ENCODE measurements at regions not wholly inside any gene's neighbourhood (a gene's known extent, or its start where the extent isn't known, plus 50 kb on each side); places are given as distances from the start of the nearest gene placed in this dataset.

GRCh38 chr5:107291866-107292265 lies 378.9 kb downstream of the EFNA5 start:
- Histone ChIP-seq H3K9ac (ENCODE audit: low read length) (no peak overlapping the region), H3K79me2 (ENCODE audit: insufficient read depth, low read length) (no peaks in the 10 kb centered on the region), H3K4me3 (replicated peaks in 1 of 2; ENCODE audit: low read depth in 1 of 2, low read length in 2 of 2) (no peak overlapping the region), H3K9me3 (ENCODE audit: control insufficient read depth in 1 of 2, insufficient read depth in 1 of 2, low read depth in 1 of 2, low read length in 2 of 2) (no peaks in the 10 kb centered on the region), H3K36me3 (ENCODE audit: control insufficient read depth in 1 of 2, insufficient read depth in 2 of 2, low read length in 2 of 2) (no peaks in the 10 kb centered on the region), H2AFZ (ENCODE audit: low read depth, low read length, poor library complexity, severe bottlenecking) (no peak overlapping the region), H3K27ac (ENCODE audit: low read depth, low read length) (no peak overlapping the region), H4K20me1 (ENCODE audit: insufficient read depth) (no peaks in the 10 kb centered on the region), H3K9me2 (ENCODE audit: insufficient read depth) (no peaks in the 10 kb centered on the region), H3K4me1 (ENCODE audit: control insufficient read depth in 1 of 2, insufficient read depth in 2 of 2, low read length in 2 of 2) (no peaks in the 10 kb centered on the region), H3K4me2 (ENCODE audit: low read length) (no peak overlapping the region), H3K27me3 (ENCODE audit: insufficient read depth, low read length) (no peaks in the 10 kb centered on the region)
- BruUV-seq (replicated peaks), result no TSS peak
- RAD21 ChIA-PET (ENCODE audit: low non-redundant PET in 1 of 2, low total read pairs in 2 of 2, uncharacterized antibody in 2 of 2, unreplicated experiment in 2 of 2), result no interaction called here
- intact Hi-C loops (cut with micrococcal nuclease), result no loop called here
- ATAC-seq (no peak), DNase-seq (ENCODE audit: low read depth, low spot score) (no peak)
- TF ChIP-seq RAD21 (IDR thresholded peaks at IDR 0.05; ENCODE audit: low read depth), result no peak
- TF ChIP-seq TCF7L2 (IDR thresholded peaks at IDR 0.05; ENCODE audit: borderline replicate concordance, extremely low read depth, insufficient read depth, insufficient read length), result no peak
- no peak for TF ChIP-seq CEBPB (IDR thresholded peaks at IDR 0.05; ENCODE audit: low read depth)
- no peak for TF ChIP-seq SIN3A (IDR thresholded peaks at IDR 0.05; ENCODE audit: low read depth)
- no peak for TF ChIP-seq EGR1 (IDR thresholded peaks at IDR 0.05; ENCODE audit: low read depth)
- TF ChIP-seq CTCF (IDR thresholded peaks at IDR 0.05 in 2 of 3, conservative IDR thresholded peaks at IDR 0.05 in 1 of 3; ENCODE audit: borderline replicate concordance in 1 of 3, insufficient read depth in 1 of 3, low read depth in 2 of 3, low read length in 2 of 3), result no peak
- TF ChIP-seq YY1 (IDR thresholded peaks at IDR 0.05; ENCODE audit: extremely low read depth, insufficient replicate concordance, low read depth, low read length), result no peak
- CTCF ChIA-PET, result no interaction called here
- POLR2A ChIA-PET, result no interaction called here

GRCh38 chr5:107290780-107291398 lies 379.8 kb downstream of the EFNA5 start:
- TF ChIP-seq SRF (IDR thresholded peaks at IDR 0.05; ENCODE audit: low read depth), result no peak
- no peak for TF ChIP-seq YY1 (IDR thresholded peaks at IDR 0.05; ENCODE audit: extremely low read depth, insufficient replicate concordance, low read depth, low read length)
- no peak for TF ChIP-seq ELF1 (IDR thresholded peaks at IDR 0.05; ENCODE audit: borderline replicate concordance, low read depth)
- no peak for TF ChIP-seq POLR2AphosphoS5 (IDR thresholded peaks at IDR 0.05; ENCODE audit: low read depth, low read length)
- DNase-seq (ENCODE audit: low read depth, low spot score) (no peak), ATAC-seq (no peak)
- H3K4me3 ChIP-seq (replicated peaks in 1 of 2; ENCODE audit: low read depth in 1 of 2, low read length in 2 of 2), result no peak overlapping the region
- H3K4me1 ChIP-seq (ENCODE audit: control insufficient read depth in 1 of 2, insufficient read depth in 2 of 2, low read length in 2 of 2), result no peaks in the 10 kb centered on the region
- no peaks in the 10 kb centered on the region for H3K9me3 ChIP-seq (ENCODE audit: control insufficient read depth in 1 of 2, insufficient read depth in 1 of 2, low read depth in 1 of 2, low read length in 2 of 2)
- intact Hi-C loops (cut with micrococcal nuclease), result no loop called here
- no peak overlapping the region for H3K9ac ChIP-seq (ENCODE audit: low read length)
- ChIA-PET RAD21 (ENCODE audit: low non-redundant PET in 1 of 2, low total read pairs in 2 of 2, uncharacterized antibody in 2 of 2, unreplicated experiment in 2 of 2) (no interaction called here), POLR2A (no interaction called here), CTCF (no interaction called here)
- no peak overlapping the region for H3K27ac ChIP-seq (ENCODE audit: low read depth, low read length)
- no peaks in the 10 kb centered on the region for H3K79me2 ChIP-seq (ENCODE audit: insufficient read depth, low read length)
- no peaks in the 10 kb centered on the region for H3K9me2 ChIP-seq (ENCODE audit: insufficient read depth)
- no peaks in the 10 kb centered on the region for H3K27me3 ChIP-seq (ENCODE audit: insufficient read depth, low read length)
- BruUV-seq (replicated peaks), result no TSS peak
- no peaks in the 10 kb centered on the region for H3K36me3 ChIP-seq (ENCODE audit: control insufficient read depth in 1 of 2, insufficient read depth in 2 of 2, low read length in 2 of 2)
- H4K20me1 ChIP-seq (ENCODE audit: insufficient read depth), result no peaks in the 10 kb centered on the region
- H2AFZ ChIP-seq (ENCODE audit: low read depth, low read length, poor library complexity, severe bottlenecking), result no peak overlapping the region
- H3K4me2 ChIP-seq (ENCODE audit: low read length), result no peak overlapping the region

Data from HCT116 (cell line).